LNCaP clone FGC (cell line): ENCODE measurements at regions not wholly inside any gene's neighbourhood (a gene's known extent, or its start where the extent isn't known, plus 50 kb on each side); places are given as distances from the start of the nearest gene placed in this dataset.

Source experiments
- DNase-seq: peaks from one replicate; pipeline ENCODE4 v3.0.0-alpha.2; 2011; ENCODE audit warnings: low read depth
- H3K4me3 ChIP-seq: 2 replicates; pipeline ENCODE4 v1.5.1; 2011; ENCODE audit warnings: mild to moderate bottlenecking, low read depth, low read length, control low read depth
- TF ChIP-seq, protein P1 (sequence below): IDR thresholded peaks from 2 replicates; pipeline ENCODE4 v1.5.1; 2012; ENCODE audit warnings: mild to moderate bottlenecking; ENCODE audit not compliant: control insufficient read depth, insufficient read depth; ENCODE audit errors: extremely low read depth

DNA sequence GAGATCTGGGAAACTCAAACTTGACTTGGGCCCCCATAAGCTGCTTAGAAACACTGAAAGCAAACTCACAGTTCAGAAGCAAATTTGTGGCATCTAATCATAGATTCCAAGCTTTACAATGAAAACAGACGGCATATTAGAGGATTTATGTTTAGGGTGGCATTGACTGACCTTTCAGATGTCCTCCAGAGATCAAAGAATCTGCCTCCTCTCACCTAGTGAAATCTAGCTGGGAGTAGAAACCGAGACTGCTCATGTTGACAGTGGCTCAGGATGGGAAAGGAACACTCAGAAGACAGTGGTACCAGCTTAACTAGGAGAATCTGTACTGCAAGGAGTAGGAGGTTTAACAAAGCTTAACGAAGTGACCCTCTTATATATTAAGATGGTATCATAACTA, 345.0 kb downstream of the GXYLT1 start:
- TF ChIP-seq, protein P1, sequence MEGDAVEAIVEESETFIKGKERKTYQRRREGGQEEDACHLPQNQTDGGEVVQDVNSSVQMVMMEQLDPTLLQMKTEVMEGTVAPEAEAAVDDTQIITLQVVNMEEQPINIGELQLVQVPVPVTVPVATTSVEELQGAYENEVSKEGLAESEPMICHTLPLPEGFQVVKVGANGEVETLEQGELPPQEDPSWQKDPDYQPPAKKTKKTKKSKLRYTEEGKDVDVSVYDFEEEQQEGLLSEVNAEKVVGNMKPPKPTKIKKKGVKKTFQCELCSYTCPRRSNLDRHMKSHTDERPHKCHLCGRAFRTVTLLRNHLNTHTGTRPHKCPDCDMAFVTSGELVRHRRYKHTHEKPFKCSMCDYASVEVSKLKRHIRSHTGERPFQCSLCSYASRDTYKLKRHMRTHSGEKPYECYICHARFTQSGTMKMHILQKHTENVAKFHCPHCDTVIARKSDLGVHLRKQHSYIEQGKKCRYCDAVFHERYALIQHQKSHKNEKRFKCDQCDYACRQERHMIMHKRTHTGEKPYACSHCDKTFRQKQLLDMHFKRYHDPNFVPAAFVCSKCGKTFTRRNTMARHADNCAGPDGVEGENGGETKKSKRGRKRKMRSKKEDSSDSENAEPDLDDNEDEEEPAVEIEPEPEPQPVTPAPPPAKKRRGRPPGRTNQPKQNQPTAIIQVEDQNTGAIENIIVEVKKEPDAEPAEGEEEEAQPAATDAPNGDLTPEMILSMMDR, result no peak

GRCh38 chr12:41795910-41796309, 348.8 kb downstream of the GXYLT1 start:
- TF ChIP-seq, protein P1, result 0 out of 2 replicates have a peak, but pooled peaks have one; percentile 15
- DNase-seq, result no peak
- H3K4me3 ChIP-seq, result no peak overlapping the region

More for the DNA sequence above, 345.0 kb downstream of the GXYLT1 start:
- no peak for DNase-seq
- no peak overlapping the region for H3K4me3 ChIP-seq

DNA sequence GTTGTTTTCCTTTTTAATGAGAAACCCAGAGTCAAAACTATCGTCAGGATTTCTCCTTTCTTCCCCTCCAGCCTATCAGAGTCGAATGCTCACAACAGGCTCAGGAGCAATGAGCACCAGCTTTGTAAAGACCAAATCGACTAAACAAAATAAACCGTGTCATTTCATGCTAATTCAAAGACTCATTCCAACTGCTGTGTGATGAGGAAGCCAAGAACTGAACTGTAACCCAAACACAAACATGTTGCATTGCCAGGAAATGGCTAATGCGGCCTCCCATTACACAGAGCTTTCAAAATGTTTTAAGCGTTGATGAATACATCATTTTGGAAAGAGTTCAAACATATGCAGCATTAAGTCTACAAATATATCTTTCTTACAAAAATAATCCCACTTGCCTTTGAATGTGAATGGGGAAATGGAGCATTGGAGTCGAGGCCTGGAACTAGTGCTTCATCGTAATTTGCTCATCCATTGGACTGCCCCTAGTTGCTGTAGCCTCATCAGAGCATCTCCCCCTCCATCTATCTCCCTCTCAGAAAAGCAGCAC, 349.5 kb downstream of the GXYLT1 start:
- TF ChIP-seq, protein P1, result no peak
- no peak for DNase-seq
- no peak overlapping the region for H3K4me3 ChIP-seq

- H3K4me3 ChIP-seq, result no peak overlapping the region
- no peak for DNase-seq
- TF ChIP-seq, protein P1, result no peak
Observed at GRCh38 chr12:41794336-41794735, 350.3 kb downstream of the GXYLT1 start.

- TF ChIP-seq, protein P1, result no peak
- DNase-seq, result no peak
- no peak overlapping the region for H3K4me3 ChIP-seq
Observed at GRCh38 chr12:41784957-41785356, 359.7 kb downstream of the GXYLT1 start.

DNA sequence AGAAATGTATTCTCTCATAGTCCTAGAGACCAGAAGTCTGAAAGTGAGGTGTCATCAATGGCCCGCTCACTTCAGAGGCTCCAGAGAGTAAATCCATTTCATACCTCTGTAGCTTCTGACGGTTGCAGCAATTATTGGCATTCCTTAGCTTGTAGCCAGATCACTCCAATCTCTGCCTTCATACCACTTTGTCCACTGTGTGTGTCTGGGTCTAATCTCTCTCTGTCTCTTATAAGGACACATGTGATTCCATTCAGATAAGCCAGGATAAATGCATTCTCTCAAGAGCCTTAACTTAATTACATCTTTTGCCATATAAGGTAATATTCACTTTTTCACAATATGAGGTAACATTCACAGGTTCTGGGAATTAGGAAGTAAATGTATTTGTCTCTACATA, 365.7 kb downstream of the GXYLT1 start:
- no peak overlapping the region for H3K4me3 ChIP-seq
- TF ChIP-seq, protein P1, result no peak
- DNase-seq, result no peak

- H3K4me3 ChIP-seq, result no peak overlapping the region
- TF ChIP-seq, protein P1, result no peak
- DNase-seq, result no peak
Observed at GRCh38 chr12:41777064-41777790, 367.4 kb downstream of the GXYLT1 start.
